Right lobe of liver (tissue), 4 donors: ENCODE measurements at regions not wholly inside any gene's neighbourhood (a gene's known extent, or its start where the extent isn't known, plus 50 kb on each side); places are given as distances from the start of the nearest gene placed in this dataset.

Source experiments
- CTCF ChIP-seq, 4 donors: fragments of 200-600 bp in 3 of 4; fragments of 450-650 bp in 1 of 4; IDR thresholded peaks; one replicate each; pipeline versions ENCODE4 v1.5.1 to v1.8.0; 2016 to 2022; ENCODE audit warnings: antibody characterized with exemption in 4 of 4, mild to moderate bottlenecking in 2 of 4
- POLR2A ChIP-seq: fragments of 450-650 bp; IDR thresholded peaks from one replicate; pipeline ENCODE4 v1.6.1; 2017; ENCODE audit warnings: antibody characterized with exemption, mild to moderate bottlenecking
- donor health status: DM: no; HTN: no; CAD: no.
- donor health status: DM: no; HTN: no; CAD: no.
- donor health status: DM: no; HTN: yes; CAD: no.

- TF ChIP-seq CTCF (IDR thresholded peaks at IDR 0.05) (no peak), POLR2A (no peak)
Measured at GRCh38 chr19:30170081-30170480, 202.1 kb upstream of the ZNF536 start.
